ENCODE measurements at regions not wholly inside any gene's neighbourhood (a gene's known extent, or its start where the extent isn't known, plus 50 kb on each side); places are given as distances from the start of the nearest gene placed in this dataset.

DNA sequence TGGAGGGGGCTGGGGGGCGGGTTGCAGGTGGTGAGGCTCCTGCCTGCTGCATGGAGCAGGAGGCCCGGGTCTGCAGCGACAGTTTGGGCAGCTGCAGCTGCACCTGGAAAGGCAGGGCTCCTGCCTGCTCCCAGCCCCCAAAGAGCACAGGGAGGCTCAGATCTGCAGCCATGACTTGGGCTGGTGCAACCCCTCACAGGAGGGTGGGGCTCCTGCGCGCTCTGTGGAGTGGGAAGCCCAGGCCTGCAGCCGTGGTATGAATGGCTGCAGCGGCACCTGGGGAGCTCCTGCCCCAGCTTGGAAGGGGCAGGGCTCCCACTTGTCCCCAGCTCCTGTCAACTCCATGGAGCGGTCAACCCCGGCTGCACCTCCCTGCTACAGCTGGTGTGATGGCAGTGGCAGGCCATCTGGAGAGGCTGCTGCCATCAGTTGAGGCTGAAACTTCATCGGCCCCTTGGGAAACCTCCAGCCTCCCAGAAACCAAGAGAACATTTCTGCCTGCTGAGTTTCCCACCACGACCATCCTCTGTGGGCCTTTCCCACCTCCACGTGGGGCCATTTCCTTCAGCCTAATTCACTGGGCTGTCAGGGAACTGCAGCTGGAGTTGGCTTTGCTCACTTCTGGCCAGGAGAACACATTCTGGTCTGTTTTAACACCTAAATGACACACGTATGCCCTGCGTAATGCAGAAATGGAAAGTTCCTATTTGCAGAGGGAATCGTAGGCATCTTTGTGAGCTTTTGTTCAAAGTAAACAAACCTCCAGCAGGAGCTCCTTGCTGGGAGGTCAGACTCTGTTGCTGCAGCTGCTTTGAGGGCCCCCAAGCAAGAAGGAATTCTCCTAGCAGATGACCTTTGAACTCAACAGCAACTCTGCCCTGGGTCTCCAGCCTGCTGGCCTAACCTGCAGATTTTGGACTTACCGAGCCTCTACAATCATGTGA, 429.0 kb downstream of the PREX1 start (continued):
- TF ChIP-seq SOX13 (IDR thresholded peaks at IDR 0.05) (no peak), SOX13 (CRISPR knock-in tag; conservative IDR thresholded peaks at IDR 0.05 in 1 of 2, IDR thresholded peaks at IDR 0.05 in 1 of 2) (peak in 1 of 2 experiments; percentile 74; a peak in 2 of 4 replicates), ZNF598 (CRISPR knock-in tag; IDR thresholded peaks at IDR 0.05; ENCODE audit: borderline replicate concordance) (0 out of 2 replicates have a peak, but pooled peaks have one; percentile 53), HNRNPLL (IDR thresholded peaks at IDR 0.05; ENCODE audit: low read depth, low read length, poor library complexity, severe bottlenecking) (peak; percentile 33), FOSL2 (CRISPR knock-in tag; IDR thresholded peaks at IDR 0.05) (0 out of 2 replicates have a peak, but pooled peaks have one; percentile 2), MXI1 (IDR thresholded peaks at IDR 0.05; ENCODE audit: borderline replicate concordance, low read depth, low read length) (no peak), HDAC2 (CRISPR knock-in tag; IDR thresholded peaks at IDR 0.05) (peak; percentile 64; the same call in 1 of the 2 replicates), NCOR1 (IDR thresholded peaks at IDR 0.05; ENCODE audit: borderline replicate concordance, low read length) (peak; percentile 71; the same call in 1 of the 2 replicates), NAIF1 (CRISPR knock-in tag; IDR thresholded peaks at IDR 0.05; ENCODE audit: borderline replicate concordance) (peak; percentile 23; the same call in 1 of the 2 replicates), ZNF563 (CRISPR knock-in tag; IDR thresholded peaks at IDR 0.05) (0 out of 2 replicates have a peak, but pooled peaks have one; percentile 36), SOX6 (IDR thresholded peaks at IDR 0.05) (no peak), SOX6 (CRISPR knock-in tag; IDR thresholded peaks at IDR 0.05) (peak; percentile 75)
- TF ChIP-seq, protein P1, sequence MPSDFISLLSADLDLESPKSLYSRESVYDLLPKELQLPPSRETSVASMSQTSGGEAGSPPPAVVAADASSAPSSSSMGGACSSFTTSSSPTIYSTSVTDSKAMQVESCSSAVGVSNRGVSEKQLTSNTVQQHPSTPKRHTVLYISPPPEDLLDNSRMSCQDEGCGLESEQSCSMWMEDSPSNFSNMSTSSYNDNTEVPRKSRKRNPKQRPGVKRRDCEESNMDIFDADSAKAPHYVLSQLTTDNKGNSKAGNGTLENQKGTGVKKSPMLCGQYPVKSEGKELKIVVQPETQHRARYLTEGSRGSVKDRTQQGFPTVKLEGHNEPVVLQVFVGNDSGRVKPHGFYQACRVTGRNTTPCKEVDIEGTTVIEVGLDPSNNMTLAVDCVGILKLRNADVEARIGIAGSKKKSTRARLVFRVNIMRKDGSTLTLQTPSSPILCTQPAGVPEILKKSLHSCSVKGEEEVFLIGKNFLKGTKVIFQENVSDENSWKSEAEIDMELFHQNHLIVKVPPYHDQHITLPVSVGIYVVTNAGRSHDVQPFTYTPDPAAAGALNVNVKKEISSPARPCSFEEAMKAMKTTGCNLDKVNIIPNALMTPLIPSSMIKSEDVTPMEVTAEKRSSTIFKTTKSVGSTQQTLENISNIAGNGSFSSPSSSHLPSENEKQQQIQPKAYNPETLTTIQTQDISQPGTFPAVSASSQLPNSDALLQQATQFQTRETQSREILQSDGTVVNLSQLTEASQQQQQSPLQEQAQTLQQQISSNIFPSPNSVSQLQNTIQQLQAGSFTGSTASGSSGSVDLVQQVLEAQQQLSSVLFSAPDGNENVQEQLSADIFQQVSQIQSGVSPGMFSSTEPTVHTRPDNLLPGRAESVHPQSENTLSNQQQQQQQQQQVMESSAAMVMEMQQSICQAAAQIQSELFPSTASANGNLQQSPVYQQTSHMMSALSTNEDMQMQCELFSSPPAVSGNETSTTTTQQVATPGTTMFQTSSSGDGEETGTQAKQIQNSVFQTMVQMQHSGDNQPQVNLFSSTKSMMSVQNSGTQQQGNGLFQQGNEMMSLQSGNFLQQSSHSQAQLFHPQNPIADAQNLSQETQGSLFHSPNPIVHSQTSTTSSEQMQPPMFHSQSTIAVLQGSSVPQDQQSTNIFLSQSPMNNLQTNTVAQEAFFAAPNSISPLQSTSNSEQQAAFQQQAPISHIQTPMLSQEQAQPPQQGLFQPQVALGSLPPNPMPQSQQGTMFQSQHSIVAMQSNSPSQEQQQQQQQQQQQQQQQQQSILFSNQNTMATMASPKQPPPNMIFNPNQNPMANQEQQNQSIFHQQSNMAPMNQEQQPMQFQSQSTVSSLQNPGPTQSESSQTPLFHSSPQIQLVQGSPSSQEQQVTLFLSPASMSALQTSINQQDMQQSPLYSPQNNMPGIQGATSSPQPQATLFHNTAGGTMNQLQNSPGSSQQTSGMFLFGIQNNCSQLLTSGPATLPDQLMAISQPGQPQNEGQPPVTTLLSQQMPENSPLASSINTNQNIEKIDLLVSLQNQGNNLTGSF (CRISPR knock-in tag; IDR thresholded peaks at IDR 0.05) = peak; percentile 74
- TF ChIP-seq, protein P2, sequence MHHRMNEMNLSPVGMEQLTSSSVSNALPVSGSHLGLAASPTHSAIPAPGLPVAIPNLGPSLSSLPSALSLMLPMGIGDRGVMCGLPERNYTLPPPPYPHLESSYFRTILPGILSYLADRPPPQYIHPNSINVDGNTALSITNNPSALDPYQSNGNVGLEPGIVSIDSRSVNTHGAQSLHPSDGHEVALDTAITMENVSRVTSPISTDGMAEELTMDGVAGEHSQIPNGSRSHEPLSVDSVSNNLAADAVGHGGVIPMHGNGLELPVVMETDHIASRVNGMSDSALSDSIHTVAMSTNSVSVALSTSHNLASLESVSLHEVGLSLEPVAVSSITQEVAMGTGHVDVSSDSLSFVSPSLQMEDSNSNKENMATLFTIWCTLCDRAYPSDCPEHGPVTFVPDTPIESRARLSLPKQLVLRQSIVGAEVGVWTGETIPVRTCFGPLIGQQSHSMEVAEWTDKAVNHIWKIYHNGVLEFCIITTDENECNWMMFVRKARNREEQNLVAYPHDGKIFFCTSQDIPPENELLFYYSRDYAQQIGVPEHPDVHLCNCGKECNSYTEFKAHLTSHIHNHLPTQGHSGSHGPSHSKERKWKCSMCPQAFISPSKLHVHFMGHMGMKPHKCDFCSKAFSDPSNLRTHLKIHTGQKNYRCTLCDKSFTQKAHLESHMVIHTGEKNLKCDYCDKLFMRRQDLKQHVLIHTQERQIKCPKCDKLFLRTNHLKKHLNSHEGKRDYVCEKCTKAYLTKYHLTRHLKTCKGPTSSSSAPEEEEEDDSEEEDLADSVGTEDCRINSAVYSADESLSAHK (CRISPR knock-in tag; IDR thresholded peaks at IDR 0.05; ENCODE audit: borderline replicate concordance) = no peak
- TF ChIP-seq, protein P3, sequence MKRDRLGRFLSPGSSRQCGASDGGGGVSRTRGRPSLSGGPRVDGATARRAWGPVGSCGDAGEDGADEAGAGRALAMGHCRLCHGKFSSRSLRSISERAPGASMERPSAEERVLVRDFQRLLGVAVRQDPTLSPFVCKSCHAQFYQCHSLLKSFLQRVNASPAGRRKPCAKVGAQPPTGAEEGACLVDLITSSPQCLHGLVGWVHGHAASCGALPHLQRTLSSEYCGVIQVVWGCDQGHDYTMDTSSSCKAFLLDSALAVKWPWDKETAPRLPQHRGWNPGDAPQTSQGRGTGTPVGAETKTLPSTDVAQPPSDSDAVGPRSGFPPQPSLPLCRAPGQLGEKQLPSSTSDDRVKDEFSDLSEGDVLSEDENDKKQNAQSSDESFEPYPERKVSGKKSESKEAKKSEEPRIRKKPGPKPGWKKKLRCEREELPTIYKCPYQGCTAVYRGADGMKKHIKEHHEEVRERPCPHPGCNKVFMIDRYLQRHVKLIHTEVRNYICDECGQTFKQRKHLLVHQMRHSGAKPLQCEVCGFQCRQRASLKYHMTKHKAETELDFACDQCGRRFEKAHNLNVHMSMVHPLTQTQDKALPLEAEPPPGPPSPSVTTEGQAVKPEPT (CRISPR knock-in tag; IDR thresholded peaks at IDR 0.05; ENCODE audit: low read depth) = no peak
- TF ChIP-seq, protein P4, sequence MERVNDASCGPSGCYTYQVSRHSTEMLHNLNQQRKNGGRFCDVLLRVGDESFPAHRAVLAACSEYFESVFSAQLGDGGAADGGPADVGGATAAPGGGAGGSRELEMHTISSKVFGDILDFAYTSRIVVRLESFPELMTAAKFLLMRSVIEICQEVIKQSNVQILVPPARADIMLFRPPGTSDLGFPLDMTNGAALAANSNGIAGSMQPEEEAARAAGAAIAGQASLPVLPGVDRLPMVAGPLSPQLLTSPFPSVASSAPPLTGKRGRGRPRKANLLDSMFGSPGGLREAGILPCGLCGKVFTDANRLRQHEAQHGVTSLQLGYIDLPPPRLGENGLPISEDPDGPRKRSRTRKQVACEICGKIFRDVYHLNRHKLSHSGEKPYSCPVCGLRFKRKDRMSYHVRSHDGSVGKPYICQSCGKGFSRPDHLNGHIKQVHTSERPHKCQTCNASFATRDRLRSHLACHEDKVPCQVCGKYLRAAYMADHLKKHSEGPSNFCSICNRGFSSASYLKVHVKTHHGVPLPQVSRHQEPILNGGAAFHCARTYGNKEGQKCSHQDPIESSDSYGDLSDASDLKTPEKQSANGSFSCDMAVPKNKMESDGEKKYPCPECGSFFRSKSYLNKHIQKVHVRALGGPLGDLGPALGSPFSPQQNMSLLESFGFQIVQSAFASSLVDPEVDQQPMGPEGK (CRISPR knock-in tag; IDR thresholded peaks at IDR 0.05) = peak; percentile 72; the same call in 1 of the 2 replicates
